ENCODE measurements at regions not wholly inside any gene's neighbourhood (a gene's known extent, or its start where the extent isn't known, plus 50 kb on each side); places are given as distances from the start of the nearest gene placed in this dataset.

GRCh38 chr12:5102261-5102789 lies 58.6 kb downstream of the KCNA5 start:
- TF ChIP-seq, protein P1, sequence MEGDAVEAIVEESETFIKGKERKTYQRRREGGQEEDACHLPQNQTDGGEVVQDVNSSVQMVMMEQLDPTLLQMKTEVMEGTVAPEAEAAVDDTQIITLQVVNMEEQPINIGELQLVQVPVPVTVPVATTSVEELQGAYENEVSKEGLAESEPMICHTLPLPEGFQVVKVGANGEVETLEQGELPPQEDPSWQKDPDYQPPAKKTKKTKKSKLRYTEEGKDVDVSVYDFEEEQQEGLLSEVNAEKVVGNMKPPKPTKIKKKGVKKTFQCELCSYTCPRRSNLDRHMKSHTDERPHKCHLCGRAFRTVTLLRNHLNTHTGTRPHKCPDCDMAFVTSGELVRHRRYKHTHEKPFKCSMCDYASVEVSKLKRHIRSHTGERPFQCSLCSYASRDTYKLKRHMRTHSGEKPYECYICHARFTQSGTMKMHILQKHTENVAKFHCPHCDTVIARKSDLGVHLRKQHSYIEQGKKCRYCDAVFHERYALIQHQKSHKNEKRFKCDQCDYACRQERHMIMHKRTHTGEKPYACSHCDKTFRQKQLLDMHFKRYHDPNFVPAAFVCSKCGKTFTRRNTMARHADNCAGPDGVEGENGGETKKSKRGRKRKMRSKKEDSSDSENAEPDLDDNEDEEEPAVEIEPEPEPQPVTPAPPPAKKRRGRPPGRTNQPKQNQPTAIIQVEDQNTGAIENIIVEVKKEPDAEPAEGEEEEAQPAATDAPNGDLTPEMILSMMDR (IDR thresholded peaks at IDR 0.05) = no peak
- TF ChIP-seq POLR2A (IDR thresholded peaks at IDR 0.05) (no peak), POLR2AphosphoS5 (IDR thresholded peaks at IDR 0.05) (no peak)

Measured in gastroesophageal sphincter (tissue), 3 donors.